ENCODE measurements at regions not wholly inside any gene's neighbourhood (a gene's known extent, or its start where the extent isn't known, plus 50 kb on each side); places are given as distances from the start of the nearest gene placed in this dataset.

DNA sequence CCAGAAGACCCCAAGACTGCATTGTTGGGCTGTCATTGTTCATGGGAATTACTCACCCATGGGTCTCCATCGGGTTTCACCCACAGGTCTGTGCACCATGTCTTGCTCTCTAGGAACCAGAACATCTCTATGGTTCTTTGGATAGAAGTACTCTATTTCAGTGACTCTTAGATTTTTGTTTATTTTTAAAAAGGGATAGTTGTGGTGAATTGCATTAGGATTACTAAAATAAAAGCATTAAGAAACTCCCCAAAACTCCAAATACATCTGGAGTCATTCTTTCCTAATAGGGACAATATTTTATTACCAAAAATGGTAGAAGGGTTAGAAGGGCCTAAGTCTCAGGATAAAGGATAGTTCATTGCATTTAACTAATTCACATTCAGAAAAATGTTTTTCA, 166.9 kb upstream of the TNFAIP3 start:
- DNase-seq (ENCODE audit: low read depth in 1 of 2, low spot score in 2 of 2) (no peak), FAIRE-seq (no peak)
- H4K8ac ChIP-seq (ENCODE audit: extremely low read depth, insufficient read depth, low read length): no peak overlapping the region
- H3K27me3 ChIP-seq (replicated peaks in 1 of 4; ENCODE audit: control insufficient read depth in 3 of 4, extremely low read depth in 1 of 4, insufficient read depth in 3 of 4, low read length in 3 of 4): no peaks in the 10 kb centered on the region
- no peaks in the 10 kb centered on the region for H3K36me3 ChIP-seq (ENCODE audit: control insufficient read depth in 2 of 4, insufficient read depth in 4 of 4, low read length in 3 of 4)
- H2AK5ac ChIP-seq (ENCODE audit: low read depth, low read length): no peak overlapping the region
- no peaks in the 10 kb centered on the region for H3K9me3 ChIP-seq (ENCODE audit: insufficient read depth in 2 of 2, low read depth in 1 of 2, low read length in 1 of 2)
- H3K4me1 ChIP-seq (replicated peaks in 1 of 4; ENCODE audit: control insufficient read depth in 3 of 4, insufficient read depth in 4 of 4, low read length in 3 of 4): peaks cover 0 to 2% (median 0%) of the 10 kb centered on the region in 4 experiments; a peak in 2 of 7 replicates
- H3K27ac ChIP-seq (ENCODE audit: low read depth, low read length): no peak overlapping the region
- H3K79me1 ChIP-seq (ENCODE audit: low read depth, low read length): no peaks in the 10 kb centered on the region
- POLR2A ChIA-PET (ENCODE audit: partially characterized antibody): no interaction called here
- no peak overlapping the region for H4K91ac ChIP-seq (replicated peaks; ENCODE audit: insufficient read length, low read length)
- H3K14ac ChIP-seq (ENCODE audit: insufficient read length): no peak overlapping the region
- H3K4ac ChIP-seq (replicated peaks; ENCODE audit: insufficient read length, low read depth, low read length): no peak overlapping the region
- H2BK5ac ChIP-seq (ENCODE audit: low read depth, low read length): no peak overlapping the region
- CTCF ChIA-PET (ENCODE audit: partially characterized antibody): no interaction called here
- no peak overlapping the region for H3K4me3 ChIP-seq (ENCODE audit: extremely low read depth in 1 of 4, insufficient read depth in 2 of 4, low read depth in 3 of 4, low read length in 4 of 4)
- no peak overlapping the region for H3K9ac ChIP-seq (replicated peaks in 1 of 4; ENCODE audit: extremely low read depth in 1 of 4, low read depth in 3 of 4, low read length in 3 of 4)
- no peak overlapping the region for H2AFZ ChIP-seq (ENCODE audit: low read length)
- H3K18ac ChIP-seq (ENCODE audit: extremely low read depth, low read length): no peak overlapping the region
- H3K23me2 ChIP-seq (ENCODE audit: low read depth, low read length): no peaks in the 10 kb centered on the region
- H2BK120ac ChIP-seq (replicated peaks; ENCODE audit: low read depth, low read length): no peak overlapping the region
- no peak overlapping the region for H2BK12ac ChIP-seq (ENCODE audit: low read depth, low read length)
- no peak overlapping the region for H2BK15ac ChIP-seq (ENCODE audit: low read length)
- no peak overlapping the region for H3K56ac ChIP-seq (replicated peaks; ENCODE audit: insufficient read length, low read depth, low read length)
- H3K79me2 ChIP-seq (ENCODE audit: control insufficient read depth in 1 of 2, insufficient read depth in 2 of 2, low read length in 2 of 2): no peaks in the 10 kb centered on the region
- no peaks in the 10 kb centered on the region for H4K20me1 ChIP-seq (replicated peaks in 1 of 2; ENCODE audit: control insufficient read depth in 1 of 2, insufficient read depth in 2 of 2, low read length in 2 of 2)
- TF ChIP-seq, protein P1, sequence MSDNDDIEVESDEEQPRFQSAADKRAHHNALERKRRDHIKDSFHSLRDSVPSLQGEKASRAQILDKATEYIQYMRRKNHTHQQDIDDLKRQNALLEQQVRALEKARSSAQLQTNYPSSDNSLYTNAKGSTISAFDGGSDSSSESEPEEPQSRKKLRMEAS (IDR thresholded peaks at IDR 0.05): no peak
- no peak for TF ChIP-seq JUND (IDR thresholded peaks at IDR 0.05; ENCODE audit: low read length)
- TF ChIP-seq SRF (IDR thresholded peaks at IDR 0.05; ENCODE audit: low read depth, low read length): no peak
- TF ChIP-seq SAP30 (IDR thresholded peaks at IDR 0.05; ENCODE audit: insufficient read depth, insufficient replicate concordance, low read length): no peak
- TF ChIP-seq TCF12 (IDR thresholded peaks at IDR 0.05; ENCODE audit: low read depth, low read length): no peak
- TF ChIP-seq NRF1 (IDR thresholded peaks at IDR 0.05; ENCODE audit: low read depth, low read length): no peak
- H2BK20ac ChIP-seq (ENCODE audit: low read length): no peak overlapping the region
- H4K5ac ChIP-seq (ENCODE audit: insufficient read length, low read depth, low read length): no peak overlapping the region
- 90% methylated on average over 1 of the region's 1 CpG; no CpG with 5 or more reads in 1 of the 2 experiments for WGBS, 2 experiments (ENCODE audit: extremely low coverage in 1 of 2, insufficient coverage in 1 of 2, insufficient read length in 1 of 2, insufficient replicate concordance in 2 of 2, low coverage in 1 of 2, low lambda C conversion rate in 2 of 2, missing lambda C conversion rate in 1 of 2)
- no peak overlapping the region for H3K4me2 ChIP-seq (ENCODE audit: insufficient read depth in 1 of 2, low read depth in 2 of 2, low read length in 2 of 2)
- H3K23ac ChIP-seq (ENCODE audit: insufficient read length): no peak overlapping the region

Data from H1 (cell line).